ENCODE measurements at regions not wholly inside any gene's neighbourhood (a gene's known extent, or its start where the extent isn't known, plus 50 kb on each side); places are given as distances from the start of the nearest gene placed in this dataset.
"Not testable (repeated sequence)": the region's sequence is repeated elsewhere in the genome, so short reads cannot be mapped to it uniquely, and the experiment has no call there.

DNA sequence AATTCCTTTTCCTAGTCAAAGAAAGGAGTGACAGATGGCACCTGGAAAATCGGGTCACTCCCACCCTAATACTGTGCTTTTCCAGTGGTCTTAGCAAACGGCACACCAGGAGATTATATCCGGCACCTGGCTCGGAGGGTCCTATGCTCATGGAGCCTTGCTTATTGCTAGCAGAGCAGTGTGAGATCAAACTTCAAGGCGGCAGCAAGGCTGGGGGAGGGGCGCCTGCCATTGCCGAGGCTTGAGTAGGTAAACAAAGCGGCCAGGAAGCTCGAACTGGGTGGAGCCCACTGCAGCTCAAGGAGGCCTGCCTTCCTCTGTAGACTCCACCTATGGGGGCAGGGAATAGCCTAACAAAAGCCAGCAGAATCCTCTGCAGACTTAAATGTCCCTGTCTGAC lies 171.4 kb upstream of the AGR3 start:
- FAIRE-seq = not testable (repeated sequence)

DNA sequence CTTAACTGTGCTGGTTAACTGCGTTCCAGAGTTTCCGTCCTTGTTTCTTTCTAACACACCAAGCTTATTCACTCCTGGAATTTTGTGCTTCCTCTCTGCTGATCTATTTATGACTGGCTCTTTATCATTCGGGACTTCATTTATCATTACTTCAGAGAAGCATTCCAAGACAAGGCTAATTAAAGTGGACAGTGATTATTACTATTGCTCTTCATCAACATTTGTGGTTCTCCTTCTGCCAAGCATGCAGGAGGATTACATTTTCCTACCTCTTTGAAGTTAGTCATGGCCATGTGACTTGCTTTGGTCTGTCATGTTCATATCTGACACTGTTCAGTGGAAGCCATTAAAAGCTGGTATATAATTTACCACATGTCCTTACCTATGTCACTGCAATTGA lies 172.4 kb upstream of the AGR3 start:
- FAIRE-seq = no peak

DNA sequence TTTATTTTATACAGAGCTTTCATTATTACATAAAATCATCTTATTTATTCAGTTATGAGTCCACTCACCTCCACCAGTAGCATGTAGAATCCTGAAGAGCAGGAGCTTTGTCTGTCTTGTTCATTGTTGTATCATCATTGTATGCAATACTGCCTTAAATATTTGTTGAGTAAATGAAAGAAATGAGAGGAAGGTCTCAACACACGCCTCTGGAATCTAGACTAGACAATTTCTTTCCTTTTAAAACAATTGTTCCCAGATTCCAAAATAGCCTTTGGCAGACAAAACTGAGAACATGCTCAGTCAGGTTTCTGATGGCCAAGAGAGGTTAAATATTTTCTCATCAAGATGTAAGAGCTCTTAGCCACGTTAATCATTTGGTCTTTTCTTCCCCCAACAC lies 173.1 kb upstream of the AGR3 start:
- no peak for FAIRE-seq

DNA sequence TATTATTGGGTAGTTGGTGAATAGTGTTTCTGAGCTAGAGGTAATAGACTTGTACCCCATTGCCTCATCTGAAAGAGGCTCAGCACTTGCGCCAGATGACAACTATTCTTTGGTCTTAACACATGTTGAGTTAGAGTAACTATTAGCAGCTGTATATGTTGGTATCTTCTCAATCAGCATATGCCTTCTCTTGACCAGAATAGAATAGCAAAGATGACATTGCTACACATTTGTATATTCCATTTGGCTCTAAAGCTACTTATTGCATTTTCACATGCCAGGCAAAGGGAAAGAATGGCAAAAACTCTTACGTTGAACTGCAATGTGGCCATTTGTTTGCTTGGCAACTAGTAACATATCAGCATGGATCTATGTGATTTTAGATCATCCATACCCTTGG lies 173.8 kb upstream of the AGR3 start:
- no peak for FAIRE-seq

DNA sequence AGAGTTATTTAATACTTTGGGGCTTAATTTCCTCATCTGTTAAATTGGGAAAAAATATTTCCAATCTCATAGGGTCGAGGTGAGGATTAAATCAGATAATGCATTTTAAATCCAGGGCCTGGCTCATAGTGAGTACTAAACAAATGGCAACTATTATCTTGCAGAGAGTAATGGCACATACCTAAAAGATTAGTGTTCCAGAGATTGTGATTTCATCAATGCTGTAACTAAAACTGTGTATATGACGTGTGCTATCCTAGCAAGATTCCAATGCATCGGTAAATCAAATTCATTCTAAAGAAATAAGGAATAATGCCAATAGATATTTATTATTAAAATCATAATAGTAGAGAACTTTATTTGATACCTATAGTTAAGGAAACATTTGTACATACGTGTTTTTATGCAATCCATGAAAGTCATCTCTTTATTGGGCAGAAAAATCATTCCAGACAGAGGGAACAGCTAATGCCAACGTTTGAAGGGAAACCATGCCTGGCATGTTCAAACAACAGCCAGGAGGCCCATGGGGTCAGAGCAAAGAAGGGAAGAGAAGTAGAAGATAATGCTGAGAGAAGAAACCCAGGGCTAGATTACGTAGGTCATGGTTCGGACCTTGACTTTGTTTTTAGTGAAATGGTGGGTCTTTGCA lies 174.8 kb upstream of the AGR3 start:
- FAIRE-seq = no peak

DNA sequence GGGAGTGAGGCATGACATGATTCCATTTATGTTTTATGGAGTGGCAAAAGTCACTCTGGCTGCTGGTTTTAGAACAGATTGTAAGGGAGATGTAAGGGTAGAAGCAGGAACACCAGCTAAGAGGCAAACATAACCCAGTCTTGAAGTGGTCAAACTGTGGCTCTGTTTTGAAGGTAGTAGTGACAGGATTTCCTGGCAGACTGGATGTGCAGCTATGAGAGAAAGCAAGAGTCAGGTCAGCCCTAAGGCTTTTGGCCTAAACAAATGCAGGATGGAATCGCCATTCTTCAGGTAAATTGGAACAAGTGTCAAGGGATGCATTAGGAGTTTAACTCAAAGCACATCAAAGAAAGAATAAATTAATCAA lies 175.3 kb upstream of the AGR3 start:
- FAIRE-seq = no peak

DNA sequence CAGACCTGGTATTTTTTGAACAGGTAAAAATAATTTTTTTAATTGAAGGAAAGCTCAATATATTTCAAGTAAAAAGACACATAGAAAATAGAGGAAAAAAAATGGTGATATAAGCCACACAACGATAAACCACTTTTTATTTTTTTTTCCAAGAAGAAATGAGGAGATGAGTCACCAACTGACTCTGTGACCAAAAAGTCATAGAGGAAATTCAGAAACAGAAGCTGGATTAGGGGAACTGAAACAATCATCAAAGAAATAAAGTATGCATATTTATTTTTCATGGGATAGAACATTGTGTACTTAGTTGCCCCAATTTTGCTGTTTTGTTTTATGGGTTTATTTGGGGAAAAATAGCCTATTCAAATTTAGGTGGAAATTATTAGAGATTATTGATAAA lies 176.8 kb upstream of the AGR3 start:
- FAIRE-seq = no peak

DNA sequence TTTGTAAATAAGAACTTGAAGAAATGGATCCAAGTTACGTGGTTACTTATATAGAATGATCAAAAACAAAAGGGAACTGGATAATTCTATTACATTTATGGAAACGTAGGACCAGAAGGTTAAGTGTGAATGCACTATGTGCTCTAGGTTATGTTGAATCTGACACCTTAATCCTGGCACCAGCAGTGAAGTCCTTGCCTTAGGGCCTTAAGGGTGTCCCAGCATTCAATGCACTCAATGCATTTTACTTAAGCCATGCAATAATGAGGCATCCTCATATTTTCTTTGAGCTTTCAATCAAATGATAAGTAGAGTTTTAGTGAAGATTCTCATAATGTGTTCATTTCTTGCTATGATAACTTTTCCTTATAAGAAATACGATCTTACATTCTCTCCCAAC lies 178.3 kb upstream of the AGR3 start:
- FAIRE-seq = no peak

DNA sequence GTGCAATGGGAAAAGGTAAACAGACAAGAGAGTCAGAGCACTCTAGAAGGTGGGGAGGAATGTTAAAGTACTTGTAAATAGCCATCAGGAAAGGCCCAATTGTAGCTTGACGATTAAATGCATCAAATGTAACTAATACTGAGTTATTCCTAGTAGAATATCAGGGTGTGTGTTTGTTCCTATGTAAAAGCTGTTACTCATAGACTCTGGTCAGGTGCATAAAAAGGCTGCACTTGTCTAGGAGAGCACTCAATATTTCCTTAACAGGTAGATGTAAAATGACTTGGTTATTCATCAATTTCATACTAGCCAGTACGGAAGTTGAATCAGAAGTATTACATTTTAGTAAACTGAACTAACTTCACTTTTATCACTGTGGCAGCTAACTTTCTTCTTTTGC lies 179.7 kb upstream of the AGR3 start:
- FAIRE-seq = no peak

DNA sequence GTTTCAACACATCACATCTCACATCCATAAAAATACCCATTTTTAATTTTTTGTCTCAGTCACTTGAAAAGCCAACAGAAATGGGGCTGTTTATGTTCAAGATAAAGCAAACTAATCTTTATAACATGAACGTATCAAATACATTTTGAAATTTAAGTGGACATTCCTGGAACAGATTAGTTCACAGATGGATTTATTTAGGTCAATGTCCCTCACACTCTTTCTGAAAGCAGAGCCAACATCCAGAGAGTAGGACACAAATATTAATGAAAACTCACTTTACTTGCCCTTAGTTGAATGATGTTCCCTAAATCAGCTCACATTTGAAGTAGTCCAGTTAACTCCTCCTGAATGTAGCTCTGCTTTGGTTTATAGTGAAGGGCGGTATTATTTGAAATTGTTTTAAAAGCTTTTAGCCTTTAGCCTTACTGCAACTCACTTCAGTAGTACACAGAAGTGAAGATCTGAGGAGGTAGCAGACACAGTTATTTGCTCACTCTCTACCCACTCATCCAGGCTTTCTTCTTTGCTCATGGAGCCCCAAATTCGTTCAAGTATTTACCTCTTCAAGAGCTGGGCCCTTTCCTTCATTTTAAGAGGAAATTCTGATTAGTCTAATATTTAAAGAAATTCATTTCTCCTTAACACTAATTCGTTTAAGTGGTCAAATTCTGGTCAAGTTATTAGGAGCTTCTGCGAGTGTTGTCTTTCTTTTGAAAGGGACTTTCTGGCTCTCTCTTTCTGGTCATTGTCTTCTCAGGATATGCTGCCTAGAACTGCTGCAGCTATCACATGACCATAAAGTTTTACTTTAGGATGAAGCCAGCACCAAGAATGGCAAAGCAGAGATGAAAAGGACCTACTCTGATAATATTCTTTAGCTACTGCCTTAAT lies 180.6 kb upstream of the AGR3 start:
- no peak for FAIRE-seq

DNA sequence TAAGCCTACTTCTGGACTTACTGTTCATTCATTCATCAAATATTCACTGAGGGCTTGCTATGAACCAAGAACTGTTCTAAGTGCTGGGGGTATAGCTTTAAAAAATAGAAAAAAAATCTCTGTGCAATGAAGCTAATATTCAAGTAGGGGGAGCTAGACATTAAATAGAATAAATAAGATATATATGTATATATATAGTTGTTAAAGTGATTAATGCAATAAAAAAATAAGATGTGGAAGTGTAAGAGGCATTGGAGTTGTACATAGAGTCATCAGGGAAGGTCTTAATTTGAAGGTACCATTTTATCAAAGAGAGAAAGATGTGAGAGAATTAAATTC lies 181.2 kb upstream of the AGR3 start:
- FAIRE-seq = no peak

DNA sequence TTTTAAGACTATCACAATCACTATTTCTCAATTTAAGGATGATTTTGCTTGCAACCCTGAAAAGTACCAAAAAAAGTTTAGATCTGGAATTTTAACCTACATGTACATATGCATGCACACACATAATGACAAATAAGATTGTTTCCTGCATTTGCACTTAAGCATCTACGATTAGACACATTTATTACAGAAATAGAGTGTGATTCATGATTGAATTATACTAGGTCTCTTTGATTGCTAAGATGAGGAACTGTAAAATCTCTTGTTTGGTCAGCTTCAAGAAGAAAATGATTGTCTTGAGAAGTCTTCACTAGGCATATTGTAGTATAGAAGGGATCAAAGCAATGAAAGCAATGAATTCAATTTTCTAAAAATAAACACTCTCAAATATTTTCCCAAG lies 185.9 kb upstream of the AGR3 start:
- no peak for FAIRE-seq

DNA sequence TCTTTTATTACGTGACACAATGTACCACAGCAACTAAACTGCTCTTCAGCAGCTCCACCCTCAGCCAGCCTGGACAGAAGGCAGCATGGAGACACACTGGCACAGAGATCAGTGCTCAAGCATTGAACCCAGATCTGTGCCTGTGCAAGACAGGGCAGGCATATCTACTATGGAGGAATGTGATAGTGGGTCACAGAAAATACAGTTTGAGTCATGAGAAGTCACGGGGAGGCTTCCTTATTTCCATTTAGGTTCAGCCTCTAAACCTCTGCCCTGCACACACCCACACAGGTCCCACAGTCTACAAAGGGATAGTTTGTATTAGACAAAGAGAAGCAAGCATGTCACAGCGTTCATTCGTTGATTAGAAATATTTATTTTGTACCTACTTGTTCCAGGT lies 187.4 kb upstream of the AGR3 start:
- FAIRE-seq = no peak

DNA sequence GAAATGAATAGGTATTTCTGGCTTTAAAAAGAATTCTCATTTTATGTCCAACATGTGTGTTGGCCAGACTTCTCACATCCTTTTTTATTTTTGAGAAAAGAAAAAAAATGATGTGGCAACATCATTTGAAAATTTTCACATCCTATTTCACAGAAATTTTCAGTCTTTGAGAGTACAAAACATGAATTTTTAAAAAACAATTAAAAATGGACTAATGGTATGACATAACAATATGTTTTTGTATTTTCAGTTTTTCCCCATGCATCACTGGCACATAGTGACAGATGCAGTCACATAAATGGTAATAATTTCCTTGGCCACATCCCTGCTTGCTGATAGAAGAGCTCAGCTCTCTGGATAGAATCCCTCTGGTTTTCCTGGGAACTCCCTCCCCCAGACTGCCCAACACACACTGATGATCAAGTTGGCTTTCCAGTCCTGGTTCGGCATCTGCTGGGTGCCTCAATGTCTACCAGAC lies 188.5 kb upstream of the AGR3 start:
- no peak for FAIRE-seq

DNA sequence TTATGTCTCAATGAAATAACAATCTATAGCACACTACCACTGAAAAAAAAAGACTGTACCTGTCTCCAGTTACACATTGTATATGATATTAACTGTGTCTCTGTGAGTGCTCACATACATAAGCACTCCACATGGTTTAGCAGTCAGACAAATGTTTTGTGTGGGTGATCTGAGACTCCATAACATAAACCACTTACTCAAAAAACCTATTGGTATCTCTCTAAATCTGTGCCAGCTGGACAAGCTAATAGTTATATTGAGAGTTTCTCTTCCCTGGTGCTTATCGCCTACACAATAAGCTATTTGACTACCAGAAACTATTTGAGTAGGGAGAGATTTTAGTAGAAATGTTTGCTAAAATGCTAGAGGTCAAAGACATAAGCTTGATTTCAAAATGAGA lies 190.1 kb upstream of the AGR3 start:
- no peak for FAIRE-seq

DNA sequence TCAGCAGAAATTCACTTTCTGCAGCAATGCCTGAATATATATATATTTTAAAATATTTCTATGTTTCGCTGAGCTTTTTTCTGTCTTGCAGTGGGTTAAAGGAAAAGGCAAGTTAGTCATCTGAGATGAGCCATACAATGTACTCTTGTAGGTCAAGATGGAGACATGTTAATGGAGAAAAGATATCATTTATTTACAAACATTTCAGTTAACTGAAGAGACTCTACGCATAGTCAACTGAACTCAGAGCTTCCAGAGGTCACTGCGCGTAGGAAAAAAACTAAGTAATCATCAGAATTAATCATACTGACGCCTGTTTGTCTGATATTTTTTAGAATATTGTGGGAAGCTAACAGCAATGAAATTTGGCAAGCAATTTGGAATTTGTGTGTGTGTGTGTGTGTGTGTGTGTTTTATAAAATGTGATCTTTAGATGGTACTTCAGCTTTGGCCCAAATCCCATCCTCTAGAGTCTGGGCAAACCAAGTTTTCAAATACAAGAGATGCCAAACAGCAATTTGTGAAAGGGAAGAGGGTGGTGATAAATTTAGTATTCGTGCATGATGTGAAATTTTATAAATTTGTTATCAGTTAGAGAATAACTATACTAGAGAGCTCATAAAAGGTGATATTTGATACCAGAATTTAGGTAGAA lies 193.9 kb upstream of the AGR3 start:
- FAIRE-seq = no peak

DNA sequence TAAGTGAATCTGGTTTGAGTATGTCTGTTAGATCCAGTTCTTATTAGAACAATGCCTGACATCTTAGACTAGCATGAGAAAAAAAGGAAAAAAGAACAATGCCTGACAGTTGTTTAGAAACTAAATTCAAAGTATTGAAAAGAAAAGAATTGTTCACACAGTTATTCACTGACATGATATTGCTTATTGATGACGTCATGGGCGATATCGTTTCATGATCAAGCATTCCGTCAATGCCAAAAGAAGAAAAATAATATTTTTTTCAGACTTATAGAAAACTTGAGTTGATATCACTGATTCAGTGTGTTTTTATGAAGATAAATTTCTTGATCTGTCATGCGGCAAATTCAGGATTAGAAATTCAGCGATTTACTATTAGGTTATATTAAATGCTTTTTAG lies 196.5 kb upstream of the AGR3 start:
- no peak for FAIRE-seq

DNA sequence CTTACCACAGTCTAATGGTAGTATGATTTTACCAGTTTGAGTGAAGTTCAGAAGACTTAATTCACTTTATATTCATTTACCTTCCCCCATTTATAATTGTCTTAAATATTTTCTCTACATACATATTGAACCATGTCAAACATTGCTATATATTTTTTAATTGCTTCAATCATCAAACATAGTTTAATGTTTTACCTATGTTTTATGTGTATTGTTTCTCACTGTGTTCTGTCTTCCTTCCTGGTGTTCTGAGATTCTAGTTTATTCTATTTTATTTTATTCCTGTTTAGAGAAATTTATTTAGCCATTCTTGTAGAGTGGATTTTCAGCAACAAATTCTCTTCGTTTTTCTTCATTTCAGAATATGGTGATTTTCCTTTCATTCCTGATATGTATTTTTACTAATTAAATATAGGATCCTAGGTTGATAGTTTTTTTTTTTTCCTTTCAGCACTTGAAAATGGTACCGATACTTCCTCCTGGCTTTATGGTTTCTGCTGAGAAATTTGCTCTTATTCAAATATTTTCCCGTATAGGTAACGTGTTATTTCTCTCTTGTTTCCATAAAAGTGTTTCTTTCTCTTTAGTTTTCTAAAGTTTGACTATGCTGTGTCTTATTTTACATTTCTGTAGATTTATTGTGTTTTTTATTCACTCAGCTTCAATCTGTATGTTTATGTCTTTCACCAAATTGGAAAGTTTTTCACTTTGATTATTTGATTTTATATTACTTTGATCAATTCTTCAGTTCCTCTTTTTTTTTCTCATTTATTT lies 201.8 kb upstream of the AGR3 start:
- FAIRE-seq = no peak

DNA sequence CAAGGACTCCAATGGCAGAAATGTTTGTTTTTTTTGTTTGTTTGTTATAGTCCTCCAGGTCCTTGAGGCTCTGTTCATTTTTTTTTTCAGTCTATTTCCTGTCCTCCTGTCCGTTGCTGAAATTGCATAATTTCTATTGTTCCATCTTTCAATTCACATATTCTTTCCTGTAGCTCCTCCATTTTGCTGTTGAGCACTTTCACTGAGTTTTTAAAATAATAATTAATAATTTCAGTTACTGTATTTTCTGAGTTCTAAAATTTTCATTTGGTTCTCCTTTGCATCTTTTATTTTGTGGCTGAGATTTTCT lies 202.3 kb upstream of the AGR3 start:
- no peak for FAIRE-seq

DNA sequence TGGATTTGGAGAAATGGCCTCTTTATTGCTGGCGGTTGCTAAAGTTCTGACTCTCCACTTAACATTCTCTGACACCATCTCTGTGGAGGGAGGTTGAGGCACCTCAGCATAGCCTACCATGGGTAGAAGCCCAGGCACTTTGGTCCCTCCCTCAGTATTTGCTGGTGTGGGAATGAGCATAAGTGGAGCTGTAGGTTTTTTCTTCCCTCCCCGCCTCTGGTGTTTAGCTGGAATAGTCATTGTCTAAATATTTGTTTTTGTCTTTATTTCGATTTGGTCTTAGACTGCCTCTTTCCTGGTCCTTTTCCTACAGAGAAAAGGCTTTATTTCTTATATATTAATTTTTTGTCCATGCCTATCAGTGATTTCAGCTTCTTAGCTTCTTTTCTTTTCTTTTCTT lies 203.4 kb upstream of the AGR3 start:
- FAIRE-seq = no peak

DNA sequence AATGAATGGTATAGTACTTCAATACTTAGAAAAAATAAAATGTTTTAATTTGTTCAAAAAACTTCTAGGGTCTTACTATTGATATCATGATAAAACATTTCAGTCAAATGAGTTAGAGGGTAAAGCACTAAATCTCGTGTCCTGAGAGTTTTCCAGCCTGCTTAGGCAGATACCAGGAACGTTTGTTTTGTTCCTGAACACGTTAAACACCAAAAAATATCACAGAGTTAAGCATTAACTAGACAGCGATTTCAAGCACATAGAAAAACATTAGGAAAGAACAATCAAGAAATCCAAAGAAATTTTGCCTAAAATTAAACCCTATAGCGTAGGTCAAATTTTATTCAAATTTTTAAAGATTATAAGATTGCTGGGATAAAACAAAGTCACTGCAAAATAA lies 204.6 kb upstream of the AGR3 start:
- FAIRE-seq = no peak

DNA sequence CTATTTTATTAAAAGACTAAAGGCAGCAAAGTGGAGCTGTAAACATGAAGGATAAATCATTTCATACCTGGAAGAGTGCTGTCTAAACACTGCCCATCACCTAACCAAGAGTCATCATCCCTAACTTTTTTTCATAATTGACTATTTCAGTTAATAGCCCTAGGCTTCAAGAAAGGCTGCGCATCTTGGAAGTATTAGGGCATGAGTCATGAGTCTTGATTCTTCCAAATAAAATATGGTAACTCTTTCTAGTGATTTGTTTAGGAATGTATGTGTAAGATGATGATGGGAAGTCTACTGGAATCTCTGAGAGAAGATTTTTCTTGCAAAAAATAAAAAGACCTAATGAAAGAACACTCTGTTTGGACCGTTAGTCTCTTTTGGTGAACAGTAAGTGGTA lies 207.7 kb upstream of the AHR start:
- no peak for FAIRE-seq

DNA sequence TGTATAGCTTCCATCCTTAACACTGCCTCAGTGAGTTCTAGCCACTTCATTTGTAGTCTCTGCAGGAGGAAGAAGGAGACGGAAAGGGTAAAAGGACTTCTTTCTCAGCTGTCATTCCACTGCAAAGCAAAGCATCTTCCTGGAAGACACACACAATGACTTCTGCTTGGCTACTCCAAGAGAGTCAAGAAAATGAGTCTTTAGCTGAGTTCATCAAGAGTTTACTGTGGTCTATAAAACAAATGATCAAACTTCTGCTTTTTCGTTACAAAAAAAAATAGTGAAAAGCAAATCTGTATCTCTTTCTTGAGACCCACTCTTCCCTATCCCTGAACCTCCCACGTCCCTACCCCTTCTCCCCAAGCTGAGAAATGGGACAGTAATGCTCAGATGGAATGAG lies 205.0 kb upstream of the AHR start:
- FAIRE-seq = no peak
